ENCODE measurements at regions not wholly inside any gene's neighbourhood (a gene's known extent, or its start where the extent isn't known, plus 50 kb on each side); places are given as distances from the start of the nearest gene placed in this dataset.

DNA sequence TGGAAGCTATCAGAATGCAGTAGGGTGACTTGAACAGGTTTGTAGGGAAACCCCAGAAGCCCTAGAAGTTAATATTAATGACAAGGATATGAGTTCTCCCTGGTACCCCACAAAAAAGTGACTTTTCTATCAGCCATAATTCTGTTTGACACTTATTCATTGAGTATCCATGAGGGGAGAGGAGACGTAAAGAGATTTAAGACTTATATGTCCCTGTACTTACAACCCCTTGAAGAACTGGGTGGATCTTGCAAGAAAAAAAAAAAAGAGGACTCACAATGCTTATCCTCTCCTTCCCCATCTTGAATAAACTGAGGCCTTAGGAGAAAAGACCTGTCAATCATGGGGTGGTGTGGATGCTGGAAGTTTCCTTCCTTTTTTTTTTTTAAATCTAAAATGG lies 203.5 kb downstream of the CBLN1 start:
- DNase-seq, result no peak

- no peak for DNase-seq
Observed at GRCh38 chr16:49075709-49076108, 205.9 kb downstream of the CBLN1 start.

- DNase-seq, result no peak
Observed at GRCh38 chr16:49068224-49068623, 213.4 kb downstream of the CBLN1 start.

GRCh38 chr16:49067776-49068175 lies 213.9 kb downstream of the CBLN1 start:
- DNase-seq, result no peak

DNA sequence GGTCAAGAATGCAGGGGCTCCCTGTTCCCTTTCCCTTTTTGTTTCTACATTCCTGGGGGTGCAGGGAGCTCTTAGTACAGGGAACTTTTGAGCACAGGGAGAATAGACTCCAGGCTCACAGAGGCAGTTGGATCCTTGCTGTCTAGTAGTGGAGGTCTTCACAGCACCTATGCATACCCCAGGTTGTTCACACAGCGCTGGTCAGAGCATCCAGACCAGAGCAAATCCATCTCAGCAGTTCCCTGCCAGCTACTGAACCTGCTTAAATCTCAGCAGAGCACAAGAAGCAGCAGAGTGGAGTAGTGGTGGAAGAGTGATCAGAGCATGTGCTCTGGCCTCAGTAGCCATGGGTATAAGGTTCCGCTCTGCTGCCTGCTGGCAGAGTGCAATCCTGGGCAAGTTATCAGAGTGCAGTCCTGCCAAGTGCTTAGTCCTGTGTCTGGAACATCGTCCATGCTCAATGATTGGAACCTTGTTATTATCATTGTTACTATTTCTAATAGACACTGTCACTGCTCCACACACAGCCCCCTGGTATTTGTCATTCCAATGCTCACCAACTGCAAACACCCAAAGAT lies 220.4 kb downstream of the CBLN1 start:
- no peak for DNase-seq

DNA sequence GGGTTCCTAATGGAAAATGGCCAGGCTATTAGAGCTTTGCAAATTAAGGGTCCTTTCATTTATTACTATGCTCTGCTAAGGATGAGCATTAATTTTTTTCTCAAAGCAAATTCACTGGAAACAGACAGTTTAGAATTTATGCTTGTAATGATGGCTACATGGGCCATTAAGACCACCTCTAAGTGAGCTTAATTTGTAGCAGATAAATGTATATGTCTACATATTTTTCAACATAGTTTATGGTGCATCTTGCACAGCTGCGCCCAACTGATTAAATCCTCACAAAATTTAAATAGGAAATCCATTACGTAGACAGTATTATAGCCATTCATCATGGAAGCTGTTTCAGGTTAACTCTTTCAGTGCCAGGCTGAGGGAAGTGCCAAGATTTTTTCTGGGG lies 220.9 kb downstream of the CBLN1 start:
- DNase-seq, result no peak

GRCh38 chr16:49058382-49058781 lies 223.3 kb downstream of the CBLN1 start:
- no peak for DNase-seq

DNA sequence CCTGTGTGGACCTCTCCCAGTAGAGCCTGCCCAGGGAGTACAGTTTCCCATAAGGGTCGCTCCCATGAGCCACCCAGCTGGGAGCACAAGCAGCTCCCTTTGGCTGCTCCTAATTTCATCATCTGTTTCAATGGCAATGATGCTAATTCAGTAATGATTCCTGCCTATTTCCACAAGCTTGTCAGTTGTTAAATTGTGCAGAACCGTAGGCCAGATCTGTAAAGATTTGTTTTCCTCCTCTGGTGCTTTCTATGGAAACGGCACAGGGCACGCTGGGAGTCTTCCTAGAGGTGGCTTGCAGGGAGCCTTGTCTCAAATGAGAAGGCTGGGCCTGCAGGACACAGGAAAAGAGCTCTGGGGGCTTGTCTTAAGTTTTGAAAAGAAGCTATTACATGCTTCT lies 223.7 kb downstream of the CBLN1 start:
- no peak for DNase-seq

- no peak for DNase-seq
Observed at GRCh38 chr16:49057391-49057790, 224.2 kb downstream of the CBLN1 start.

DNA sequence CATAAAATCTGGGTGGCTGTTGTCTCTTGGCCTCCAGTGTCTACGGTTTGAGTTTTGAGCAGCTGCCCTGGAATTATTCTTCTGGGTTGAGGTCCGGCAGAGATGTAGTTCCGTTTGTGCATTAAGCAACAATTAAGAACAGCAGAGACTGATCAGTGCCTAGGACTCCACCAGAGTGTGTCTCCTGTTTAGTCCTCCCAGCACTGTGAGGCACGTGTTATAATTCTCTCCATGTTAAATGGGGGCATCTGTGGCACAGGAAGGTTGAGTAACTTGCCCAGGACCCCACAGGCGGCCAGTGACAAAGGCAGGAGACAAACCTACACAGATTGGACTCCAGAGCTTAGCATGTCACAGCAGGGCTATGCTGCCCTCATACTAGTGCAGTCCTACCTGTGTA lies 225.1 kb downstream of the CBLN1 start:
- DNase-seq, result no peak

DNA sequence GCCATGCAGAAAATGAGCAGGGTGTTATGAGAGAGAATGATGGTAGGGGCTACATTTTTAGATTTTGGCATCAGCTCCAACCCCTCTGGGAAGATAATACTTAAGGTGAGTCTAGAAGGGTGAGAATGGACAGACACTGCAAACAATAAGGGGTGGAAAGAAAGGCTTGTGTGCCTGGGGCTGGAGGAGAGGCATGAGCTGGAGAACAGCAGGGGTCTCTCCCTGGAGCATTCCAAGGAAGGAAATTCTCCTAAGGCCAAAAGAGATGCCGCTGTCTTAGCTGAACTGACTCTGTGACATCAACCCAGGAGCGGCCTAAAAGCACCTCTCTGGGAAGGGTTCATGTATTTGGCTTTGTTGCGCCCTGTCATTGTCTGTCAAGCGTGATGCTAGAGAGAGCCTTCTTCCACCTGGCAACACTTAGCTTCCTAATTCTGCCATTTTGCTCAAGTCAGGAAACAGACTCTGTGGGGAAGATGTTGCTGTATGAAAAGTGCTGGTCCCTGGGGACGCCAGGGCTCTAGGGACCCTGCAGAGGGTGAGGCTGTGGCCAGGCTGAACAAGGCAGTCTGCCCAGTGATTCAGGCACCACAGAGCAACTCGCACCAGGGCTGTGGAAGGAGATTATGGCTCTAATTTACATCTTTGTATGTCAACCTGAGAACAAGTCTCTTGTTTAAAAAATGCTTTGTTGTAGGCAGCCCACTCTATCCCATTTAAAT lies 225.7 kb downstream of the CBLN1 start:
- DNase-seq, result no peak

- DNase-seq, result no peak
Observed at GRCh38 chr16:49055291-49055690, 226.3 kb downstream of the CBLN1 start.

GRCh38 chr16:49054606-49055005 lies 227.0 kb downstream of the CBLN1 start:
- no peak for DNase-seq

DNA sequence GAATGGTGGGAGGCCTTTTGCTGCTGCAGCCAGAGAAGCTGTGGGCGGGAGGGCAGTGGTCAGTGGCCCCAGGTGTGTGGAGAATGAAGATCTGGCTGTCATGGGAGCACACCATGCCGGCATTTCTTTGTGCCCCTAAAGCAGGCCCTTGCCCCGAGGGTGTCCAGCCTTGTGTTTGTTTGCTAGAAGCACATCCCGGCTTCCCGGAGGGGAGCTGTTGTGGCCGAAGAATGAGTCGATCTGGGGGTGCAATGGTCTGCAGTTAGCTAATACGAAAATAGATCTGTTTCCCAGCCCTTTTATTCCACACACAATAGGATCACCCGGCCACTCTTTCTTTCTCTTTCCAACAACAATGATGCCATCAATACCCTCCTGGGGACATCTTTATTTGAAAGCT lies 228.8 kb downstream of the CBLN1 start:
- DNase-seq, result no peak

DNA sequence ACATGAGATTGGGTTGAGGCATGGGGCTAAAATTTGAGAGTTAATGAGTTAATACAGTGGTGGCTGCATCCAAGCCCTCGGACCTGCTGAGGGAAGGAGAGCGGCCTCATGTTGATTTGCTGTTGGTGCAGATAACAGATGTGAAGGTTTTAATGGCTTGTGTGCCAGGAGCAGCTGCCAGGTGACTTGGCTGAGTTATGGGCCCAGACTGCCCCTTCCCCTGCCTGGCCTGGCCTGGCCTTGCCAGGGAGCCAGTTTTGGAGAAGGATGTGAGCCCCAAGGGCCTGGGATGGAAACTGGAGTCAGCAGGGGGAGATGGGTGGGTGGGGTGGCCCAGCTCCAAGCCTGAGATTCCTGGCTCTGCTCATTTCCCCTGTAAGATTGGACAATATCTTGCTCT lies 230.1 kb downstream of the CBLN1 start:
- no peak for DNase-seq

DNA sequence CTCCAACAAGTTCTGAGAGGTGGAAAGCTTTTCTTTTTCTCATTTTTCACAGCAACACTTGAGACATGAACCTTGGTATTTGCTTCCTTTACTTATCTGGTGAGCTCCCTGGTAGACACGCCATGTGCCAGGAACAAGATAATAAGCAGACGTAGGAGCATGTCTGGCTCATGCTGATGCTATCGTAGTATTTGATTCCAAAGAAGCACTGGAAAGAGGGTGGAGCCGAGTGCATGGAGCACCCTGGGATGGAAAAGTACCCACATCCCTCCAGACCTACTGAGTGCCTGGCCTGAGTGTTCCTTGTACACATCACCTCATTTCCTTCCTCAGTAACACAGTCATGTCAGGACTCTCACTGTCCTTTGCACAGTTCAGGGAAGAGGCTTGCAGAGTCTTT lies 231.0 kb downstream of the CBLN1 start:
- no peak for DNase-seq

- no peak for DNase-seq
Observed at GRCh38 chr16:49049644-49050043, 232.0 kb downstream of the CBLN1 start.

DNA sequence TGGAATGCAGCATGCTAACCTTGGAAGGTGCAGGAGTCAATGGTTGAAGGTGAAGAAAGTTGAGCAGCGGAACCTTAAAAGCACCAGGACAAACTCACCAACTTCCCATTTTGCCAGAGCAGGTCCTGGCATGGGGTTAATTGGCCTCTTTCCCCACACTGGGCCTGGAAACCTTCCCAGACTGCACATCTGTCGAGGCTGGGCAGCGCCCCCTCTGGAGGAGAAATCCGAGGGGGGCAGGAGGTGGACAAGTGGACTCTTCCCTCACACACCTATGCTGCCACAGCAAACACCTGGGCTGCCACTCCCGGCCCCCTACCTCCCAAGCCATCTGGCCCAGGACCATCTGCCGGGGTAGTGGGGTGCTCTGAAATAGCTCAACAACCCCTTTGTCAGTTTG lies 232.4 kb downstream of the CBLN1 start:
- DNase-seq, result no peak

DNA sequence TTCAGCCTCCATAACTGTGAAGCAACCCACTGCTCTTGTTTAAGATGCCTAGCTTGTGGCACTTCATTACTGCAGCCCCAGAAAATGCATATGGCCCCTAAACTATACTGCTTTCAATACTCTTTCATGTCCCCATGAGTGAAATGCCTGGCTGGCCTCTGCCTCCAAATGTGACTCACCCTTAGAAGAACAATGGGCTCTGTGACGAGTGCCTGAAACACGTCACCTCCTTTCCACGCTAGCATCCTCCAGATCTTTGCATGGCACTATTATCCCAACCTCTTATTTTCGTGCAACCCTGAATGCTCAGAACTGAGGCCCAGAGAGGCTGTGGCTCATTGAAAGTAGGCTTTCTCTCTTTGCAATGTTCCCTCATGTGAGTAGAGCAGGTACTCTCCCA lies 233.1 kb downstream of the CBLN1 start:
- no peak for DNase-seq

DNA sequence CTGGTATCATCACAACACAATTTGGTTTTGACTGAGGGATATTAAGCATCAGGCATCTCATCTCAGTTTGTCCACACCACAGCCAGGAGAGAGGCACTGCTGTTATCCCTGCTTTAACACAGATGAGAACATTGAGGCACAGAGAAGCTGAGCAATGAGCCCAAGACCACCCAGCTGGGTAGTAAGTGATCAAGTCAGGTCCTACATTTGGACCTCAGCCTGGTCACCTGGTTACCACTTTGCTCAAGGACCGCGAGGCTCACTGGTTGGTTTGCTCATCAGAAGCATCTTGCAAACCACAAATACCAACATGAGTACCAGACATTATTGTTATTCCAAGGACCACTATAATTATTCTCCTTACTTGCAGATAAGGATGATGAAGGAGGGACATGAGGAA lies 245.5 kb downstream of the CBLN1 start:
- DNase-seq, result no peak

GRCh38 chr16:49027420-49027819 lies 254.2 kb downstream of the CBLN1 start:
- DNase-seq, result no peak

- DNase-seq, result no peak
Observed at GRCh38 chr16:49026566-49027181, 255.0 kb downstream of the CBLN1 start.

DNA sequence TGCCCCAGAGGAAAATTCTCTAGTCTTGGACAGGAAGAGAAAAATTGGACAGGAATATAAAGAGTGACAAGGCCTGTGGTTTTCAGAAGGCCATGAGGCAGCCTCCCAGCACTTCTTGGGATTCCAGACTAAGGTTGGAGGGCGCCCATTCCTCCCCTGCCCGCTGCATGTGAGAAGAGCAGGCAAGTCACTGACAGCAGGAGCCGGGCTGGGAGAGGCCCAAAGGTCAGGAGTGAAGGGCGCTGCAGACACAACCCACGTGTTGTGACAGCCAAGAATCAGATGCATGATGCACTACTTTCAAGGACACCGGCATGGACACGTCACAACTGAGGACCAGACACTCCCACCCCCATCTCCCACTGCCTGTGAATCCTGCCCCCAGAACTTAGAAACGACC lies 256.7 kb downstream of the CBLN1 start:
- DNase-seq, result no peak

DNA sequence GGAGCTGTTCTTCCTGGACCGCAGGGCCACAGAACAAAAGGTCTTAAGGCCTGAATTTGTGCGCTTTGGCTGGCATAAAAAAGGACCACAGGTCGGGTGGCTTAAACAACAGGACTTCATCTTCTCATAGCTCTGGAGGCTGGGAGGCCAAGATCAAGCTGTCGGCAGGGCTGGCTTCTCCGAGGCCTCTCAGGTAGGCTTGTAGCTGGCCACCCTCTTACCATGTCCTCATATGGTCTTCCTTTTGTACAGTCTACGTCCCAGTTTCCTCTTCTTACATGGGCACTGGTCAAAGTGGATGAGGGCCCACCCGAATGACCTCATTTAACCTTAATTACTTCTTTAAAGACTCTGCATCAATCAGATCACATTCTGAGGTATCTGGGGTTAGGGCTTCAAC lies 257.6 kb downstream of the CBLN1 start:
- no peak for DNase-seq

- DNase-seq, result no peak
Observed at GRCh38 chr16:49023050-49023449, 258.6 kb downstream of the CBLN1 start.

Measured in NCI-H82 (cell line).